Posterior vena cava (tissue), 2 donors: ENCODE measurements at regions not wholly inside any gene's neighbourhood (a gene's known extent, or its start where the extent isn't known, plus 50 kb on each side); places are given as distances from the start of the nearest gene placed in this dataset.
"Not testable (repeated sequence)": the region's sequence is repeated elsewhere in the genome, so short reads cannot be mapped to it uniquely, and the experiment has no call there.

Source experiments
- DNase-seq: peaks from one replicate; pipeline ENCODE4 v3.0.0-alpha.2; 2020; ENCODE audit warnings: low spot score
- intact Hi-C, 2 donors: fragments of 100-400 bp; cut with DNase I; formaldehyde crosslinking; loops; one replicate each; pipeline versions ENCODE4 v1.14.1 to v1.14.2; 2022 to 2023
- donor health status: DM: yes; HTN: yes; CAD: no.
- donor health status: DM: yes; HTN: yes; CAD: no.

DNA sequence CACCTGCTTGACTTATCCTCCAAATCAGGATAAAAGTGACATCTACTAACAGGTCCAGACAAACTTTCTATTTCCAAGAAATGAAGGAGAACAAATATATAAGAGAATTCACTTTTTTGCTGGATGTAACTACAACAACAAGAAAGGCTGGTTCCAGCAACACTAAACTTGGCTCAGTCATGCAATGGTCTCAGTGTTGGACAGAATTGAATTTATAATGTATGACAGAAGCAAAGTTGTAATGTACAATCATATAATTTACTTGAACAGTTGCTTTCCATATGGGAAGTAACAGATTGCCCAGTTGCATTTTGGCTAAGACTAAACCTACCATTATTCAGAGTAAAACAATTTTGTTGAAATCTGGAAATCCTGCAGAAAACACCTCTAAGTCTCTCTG lies 183.3 kb upstream of the INTU start:
- intact Hi-C loops = no loop called here
- no peak for DNase-seq

DNA sequence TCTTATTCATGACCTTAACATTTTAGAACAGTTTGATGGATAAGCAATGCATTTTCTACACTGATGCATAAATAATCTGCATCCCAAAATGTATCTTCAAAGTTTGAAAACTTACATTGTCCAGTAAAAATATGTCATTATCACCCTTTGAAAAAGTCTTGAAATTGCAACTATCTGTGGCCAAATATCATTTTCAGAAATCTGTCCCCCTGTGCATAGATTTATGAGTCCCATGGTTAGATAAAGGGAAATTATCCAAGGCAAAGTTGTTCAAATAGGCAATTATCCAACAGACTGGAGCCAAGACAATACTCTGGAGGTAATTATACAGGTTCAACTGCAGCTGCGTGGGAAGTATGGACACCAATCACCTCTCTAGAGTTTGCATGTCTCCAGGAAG lies 182.5 kb upstream of the INTU start:
- DNase-seq = no peak
- intact Hi-C loops = no loop called here

DNA sequence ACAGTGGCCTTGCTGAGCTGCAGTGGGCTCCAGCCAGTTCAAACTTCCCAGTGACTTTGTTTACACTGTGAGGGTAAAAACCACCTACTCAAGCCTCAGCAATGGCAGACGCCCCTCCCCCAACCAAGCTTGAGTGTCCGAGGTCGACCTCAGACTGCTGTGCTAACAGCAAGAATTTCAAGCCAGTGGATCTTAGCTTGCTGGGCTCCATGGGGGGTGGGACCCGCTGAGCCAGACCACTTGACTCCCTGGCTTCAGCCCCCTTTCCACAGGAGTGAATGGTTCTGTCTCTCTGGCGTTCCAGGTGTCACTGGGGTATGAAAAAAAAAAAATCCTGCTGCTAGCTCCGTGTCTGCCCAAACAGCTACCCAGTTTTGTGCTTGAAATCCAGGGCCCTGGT lies 168.9 kb upstream of the INTU start:
- intact Hi-C loops = no loop called here
- no peak for DNase-seq

DNA sequence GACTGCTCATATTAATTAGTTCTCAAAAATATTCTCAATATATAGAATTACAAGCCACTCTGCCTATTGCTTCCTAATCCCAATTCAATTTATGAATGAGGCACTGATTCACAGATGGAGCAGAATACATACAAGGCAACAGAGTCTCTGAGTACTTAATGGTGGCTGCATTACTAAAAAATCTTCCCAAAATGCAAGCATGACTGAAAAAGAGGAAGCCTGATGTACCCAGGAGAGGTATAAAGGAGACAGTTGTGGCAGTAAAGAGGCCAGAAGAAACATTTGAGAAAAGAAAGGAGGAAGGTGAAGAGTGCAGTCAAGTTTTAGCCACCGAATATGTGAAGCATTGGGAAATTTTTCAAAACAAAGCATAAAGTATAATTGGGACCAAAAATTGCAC lies 163.2 kb upstream of the INTU start:
- intact Hi-C loops = no loop called here
- no peak for DNase-seq

DNA sequence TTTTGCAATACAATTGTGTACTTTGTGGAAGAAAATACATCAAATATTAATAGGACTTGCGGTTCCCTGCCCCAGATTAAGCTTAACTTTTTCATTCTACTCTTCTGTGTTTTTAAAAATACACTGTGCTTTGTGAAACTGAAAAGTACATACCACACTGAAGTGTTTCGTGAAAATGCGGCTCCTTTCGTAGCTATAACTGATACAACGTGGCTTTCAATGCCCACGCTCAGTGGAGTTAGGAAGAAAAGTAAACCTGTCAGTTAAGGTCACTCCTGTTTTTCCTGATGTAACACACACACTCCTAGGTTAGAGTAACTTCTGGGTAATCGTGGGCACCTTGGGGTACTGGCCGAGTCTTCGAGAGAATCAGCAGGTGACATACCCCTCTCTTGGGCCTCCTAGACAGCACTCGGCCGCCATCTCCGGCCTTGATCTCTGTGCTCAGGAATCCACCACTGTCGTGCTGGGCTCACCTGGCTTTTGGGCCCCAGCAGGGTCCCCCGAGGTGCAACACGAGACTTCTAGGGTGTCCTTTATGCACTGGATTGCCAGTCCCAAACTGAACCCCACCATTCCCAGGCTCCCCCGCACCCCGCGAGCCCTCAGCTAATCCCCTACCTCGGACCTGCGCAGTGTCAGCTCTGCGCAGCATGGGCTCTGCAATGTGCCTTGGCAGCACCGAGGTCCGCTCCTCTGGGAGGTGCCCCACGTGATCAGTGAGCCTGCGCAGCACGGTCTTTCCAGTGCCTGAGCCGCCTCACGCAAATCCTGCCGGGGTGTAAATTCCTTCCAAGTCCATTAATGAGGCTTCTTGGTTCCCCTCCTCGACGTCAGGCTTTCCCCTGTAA lies 162.6 kb upstream of the INTU start:
- peak; percentile 80 for DNase-seq
- intact Hi-C loops = no loop called here

DNA sequence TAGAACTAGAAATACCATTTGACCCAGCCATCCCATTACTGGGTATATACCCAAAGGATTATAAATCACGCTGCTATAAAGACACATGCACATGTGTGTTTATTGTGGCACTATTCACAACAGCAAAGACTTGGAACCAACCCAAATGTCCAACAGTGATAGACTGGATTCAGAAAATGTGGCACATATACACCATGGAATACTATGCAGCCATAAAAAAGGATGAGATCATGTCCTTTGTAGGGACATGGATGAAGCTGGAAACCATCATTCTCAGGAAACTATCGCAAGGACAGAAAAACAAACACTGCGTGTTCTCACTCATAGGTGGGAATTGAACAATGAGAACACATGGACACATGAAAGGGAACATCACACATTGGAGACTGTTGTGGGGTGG lies 154.5 kb upstream of the INTU start:
- DNase-seq, intact Hi-C loops: not testable (repeated sequence)

DNA sequence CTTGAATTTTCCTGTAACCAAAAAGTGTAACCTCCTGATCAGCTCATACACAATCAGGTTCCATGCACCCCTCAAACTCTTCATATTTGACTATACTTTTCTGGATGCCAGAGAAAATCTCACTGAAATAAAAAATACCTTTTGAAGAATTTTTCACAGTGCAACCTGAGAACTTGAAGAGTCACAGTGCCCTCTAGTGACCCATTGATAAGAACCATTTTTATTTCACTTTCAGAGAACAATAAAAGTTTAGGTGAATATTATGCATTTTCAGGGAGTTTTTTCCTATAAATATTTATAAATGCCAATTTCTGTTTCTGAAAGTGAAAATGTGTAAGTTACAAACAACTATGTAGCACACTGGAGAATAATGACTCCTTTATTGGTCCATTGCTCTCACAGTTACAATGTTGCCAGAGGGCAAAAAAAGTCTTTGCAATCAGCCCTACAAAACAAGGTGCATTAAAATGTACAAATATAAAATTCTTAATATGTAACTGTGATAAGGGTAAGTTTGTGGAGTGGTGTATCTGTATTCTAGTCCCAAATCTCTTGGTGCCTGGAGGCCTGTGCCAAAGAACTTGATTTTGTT lies 153.6 kb upstream of the INTU start:
- no peak for DNase-seq
- intact Hi-C loops = no loop called here

DNA sequence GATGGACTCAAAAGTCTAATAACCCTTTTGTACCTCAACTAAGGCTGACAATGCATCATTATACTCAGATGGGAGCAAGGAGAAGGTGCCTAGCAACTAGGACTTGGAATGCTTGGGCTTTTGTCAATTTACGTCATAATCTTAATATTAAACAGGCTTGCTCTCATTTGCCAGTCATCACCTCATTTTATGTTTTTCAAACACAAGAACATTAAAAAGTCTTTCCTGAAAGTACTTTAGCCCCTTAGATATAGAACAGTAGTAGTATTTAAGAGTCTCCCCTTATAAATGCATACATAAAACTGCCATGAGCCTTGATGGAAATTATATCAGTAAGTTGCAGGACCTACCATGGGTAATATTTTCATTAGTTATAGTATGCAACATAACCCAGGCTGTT lies 150.7 kb upstream of the INTU start:
- no peak for DNase-seq
- intact Hi-C loops = no loop called here

DNA sequence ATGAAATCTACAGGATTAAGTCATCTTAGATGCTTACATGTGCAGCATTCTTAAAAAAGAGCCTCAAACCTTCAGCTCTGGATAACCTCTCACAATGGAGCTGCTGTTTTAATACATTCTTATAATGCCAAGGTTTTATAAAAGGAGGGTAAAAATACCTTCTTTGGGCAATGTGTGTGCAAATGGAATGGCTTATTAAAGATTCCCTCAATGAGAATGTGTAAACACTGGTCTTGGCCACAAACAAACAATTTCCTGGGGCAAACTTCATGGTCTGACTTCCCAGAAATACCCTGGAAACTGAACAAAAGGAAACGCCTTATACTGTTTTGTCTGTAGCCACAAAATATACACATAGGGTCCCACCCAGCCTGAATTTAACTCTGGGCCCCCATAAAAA lies 148.6 kb upstream of the INTU start:
- intact Hi-C loops = no loop called here
- DNase-seq = no peak

DNA sequence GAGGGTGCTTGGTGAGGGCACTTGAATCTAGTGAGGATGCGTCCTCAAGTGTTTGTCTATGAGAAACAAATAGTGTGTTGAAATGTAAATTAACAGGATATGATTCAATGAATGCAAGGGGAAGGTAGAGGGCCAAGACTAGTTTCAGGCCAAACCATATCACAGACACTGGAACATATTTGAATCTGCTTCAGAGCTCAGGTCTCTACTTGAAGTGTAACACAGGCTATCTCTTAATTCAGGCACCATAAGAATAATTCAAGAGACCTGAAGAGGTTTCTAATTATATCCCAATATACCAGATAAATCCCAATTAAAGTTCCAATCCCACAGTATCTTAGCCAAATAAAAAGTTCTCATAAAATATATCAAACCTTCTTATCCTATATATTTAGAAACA lies 146.5 kb upstream of the INTU start:
- DNase-seq = no peak
- intact Hi-C loops = no loop called here

DNA sequence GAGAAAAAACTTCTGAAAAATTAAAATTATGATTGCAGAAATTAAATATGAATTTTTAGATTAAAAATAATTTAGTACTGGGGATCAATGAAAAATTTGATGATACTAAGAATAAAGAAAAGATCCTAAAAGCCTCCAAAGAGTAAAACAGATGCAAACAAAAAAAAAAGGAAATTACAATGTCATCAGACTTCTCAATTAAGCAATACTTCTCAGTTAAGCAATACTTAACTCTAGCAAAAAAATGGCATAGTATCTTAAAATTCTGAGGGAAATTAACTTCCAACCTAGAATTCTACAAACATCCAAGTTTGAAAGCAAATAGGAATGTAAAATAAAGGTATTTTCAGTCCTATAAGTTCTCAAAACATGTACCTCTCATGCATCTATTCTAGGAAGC lies 141.2 kb upstream of the INTU start:
- no peak for DNase-seq
- intact Hi-C loops = loop anchor here in 1 of 2 donors (10.0 kb wide), 1 partner anchor 587 kb away; no protein-coding TSS in a partner anchor

DNA sequence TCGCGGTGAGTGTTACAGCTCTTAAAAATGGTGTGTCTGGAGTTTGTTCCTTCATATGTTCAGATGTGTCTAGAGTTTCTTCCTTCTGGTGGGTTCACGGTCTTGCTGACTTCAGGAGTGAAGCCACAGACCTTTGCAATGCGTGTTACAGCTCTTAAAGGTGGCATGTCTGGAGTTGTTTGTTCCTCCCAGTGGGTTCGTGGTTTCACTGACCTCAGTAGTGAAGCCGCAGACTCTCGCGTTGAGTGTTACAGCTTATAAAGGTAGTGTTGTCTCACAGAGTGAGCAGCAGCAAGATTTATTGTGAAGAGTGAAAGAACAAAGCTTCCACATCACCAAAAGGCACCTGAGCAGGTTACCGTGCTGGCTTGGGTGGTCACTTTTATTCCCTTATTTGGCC lies 135.9 kb upstream of the INTU start:
- intact Hi-C loops = loop anchor here in 1 of 2 donors (10.0 kb wide), 1 partner anchor 592 kb away; no protein-coding TSS in a partner anchor
- DNase-seq = not testable (repeated sequence)

DNA sequence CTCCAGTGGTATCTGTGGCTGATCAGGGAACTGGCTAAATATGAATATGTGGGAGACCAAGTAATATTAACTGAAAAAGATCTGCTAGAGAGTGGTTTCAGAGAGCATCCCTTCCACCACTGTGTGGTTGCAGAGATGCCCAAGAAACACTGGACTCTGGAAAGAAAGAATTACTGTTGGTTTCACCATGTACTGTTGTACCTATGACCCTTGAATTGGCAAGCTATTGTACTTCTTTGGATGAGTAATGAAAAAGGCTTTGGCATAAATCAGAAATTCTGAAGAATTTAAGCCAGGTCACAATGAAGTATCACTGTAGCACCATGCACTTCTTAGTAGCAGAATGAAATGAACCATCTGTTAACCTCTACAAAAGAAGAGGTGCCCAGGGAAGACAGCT lies 134.4 kb upstream of the INTU start:
- DNase-seq = no peak
- intact Hi-C loops = loop anchor here in 1 of 2 donors (10.0 kb wide), 1 partner anchor 594 kb away; no protein-coding TSS in a partner anchor

DNA sequence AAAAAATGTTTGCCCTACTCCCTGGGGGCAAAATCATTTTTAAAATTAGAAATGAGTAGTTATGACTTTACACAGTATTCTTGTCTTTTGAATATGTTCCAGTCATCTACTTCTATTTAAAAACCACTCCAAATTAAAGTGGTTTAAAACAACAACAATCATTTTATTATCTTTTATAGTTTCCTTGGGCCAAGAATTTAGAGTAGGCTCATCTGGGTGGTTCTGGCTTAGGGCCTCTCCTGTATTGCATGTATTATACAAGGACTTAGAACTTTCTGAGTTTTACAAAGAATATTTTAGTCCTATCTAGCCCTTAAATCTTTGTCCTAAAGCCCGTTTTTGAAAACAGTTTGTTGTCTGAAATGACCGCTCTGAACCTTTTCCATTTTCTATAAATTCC lies 132.5 kb upstream of the INTU start:
- intact Hi-C loops = no loop called here
- DNase-seq = no peak

DNA sequence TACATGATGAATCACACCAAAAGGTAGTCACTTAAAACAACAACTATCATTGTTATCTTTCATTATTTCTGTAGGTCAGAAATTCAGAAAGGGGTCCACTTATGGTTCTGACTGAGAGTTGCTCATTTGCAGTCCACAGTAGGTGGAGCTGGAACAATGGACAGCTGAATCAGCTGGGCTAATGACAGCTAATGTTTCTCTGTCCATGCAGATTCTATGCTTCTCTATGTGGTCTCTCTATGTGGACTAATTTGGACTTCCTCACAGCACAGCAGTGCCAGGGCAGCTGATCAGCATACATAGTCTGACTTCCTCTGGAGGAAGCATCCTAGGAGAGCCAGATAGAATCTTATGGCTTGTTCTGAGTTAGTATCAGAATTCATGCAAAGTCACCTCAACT lies 131.7 kb upstream of the INTU start:
- no peak for DNase-seq
- intact Hi-C loops = no loop called here

DNA sequence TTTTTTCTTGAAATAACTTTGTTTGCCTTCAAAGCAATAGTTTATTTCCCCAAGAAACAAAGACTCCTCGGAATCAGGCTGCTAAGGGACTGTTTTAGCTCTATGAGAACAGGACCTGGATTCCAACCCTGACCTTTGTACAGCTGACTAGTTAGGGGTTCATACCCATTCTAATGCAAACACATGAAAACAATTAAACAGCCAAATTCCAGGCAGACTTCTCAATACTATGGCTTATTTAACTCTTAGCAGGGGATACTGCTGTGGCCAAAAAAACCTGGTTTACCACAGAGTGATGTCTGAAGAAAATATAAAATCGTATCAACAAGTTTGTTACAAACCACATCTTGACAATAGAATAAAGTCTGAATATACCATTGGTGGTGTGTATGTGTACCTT lies 129.6 kb upstream of the INTU start:
- intact Hi-C loops = no loop called here
- DNase-seq = no peak

DNA sequence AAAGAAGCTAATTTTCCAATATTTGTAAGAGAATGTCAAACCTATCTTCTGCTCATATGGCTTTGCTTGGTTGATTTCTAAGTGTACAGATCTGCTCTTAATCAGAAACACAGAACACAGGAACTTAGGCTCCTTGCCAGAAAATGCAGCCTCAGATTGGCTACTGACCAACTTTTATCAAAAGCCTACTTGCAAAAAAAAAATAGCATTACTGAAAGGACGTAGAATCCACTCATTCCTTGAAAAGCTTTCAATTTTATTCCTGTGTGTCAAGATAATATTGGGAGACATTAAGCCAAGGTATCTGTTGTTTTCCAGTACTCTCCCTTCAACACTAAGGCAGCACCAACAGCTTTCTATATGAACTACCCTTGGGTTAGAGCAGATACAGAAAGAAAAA lies 127.6 kb upstream of the INTU start:
- DNase-seq = no peak
- intact Hi-C loops = no loop called here

DNA sequence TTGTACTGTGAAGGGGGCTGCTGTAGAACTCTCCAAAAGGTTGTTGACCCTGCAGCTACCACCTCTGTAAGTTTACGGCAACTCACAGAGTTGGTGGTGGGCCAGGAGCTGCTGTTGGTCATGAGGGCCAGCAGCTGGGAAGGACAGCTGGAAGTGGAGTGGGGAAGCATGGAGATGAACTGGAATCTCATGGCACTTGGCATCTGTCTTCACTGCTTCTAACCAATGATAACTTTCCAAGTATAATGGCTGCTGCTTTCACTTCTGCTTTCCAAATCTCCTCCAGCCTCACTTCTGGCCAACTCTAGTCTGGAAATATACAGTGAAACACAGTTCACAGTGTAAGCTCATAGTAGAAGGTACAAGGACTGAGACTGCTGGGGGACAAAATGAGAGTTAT lies 126.5 kb upstream of the INTU start:
- intact Hi-C loops = no loop called here
- DNase-seq = no peak

DNA sequence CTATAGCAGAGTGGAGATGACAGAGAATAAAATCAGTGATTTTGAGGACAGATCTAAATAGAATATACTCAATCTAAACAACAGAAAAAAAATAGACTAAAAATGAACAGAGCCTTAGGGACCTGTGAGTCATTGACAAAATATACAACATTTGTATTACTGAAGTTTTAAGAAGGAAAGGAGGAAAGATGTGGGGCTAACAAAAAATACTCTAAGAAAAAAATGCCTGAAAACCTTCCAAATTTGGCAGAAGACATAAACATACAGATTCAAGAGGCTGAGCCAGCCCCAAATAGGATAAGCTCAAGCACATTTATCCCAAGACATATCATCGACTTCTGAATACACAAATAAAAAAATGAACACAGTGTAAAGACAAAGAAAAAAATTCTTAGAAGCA lies 123.6 kb upstream of the INTU start:
- no peak for DNase-seq
- intact Hi-C loops = no loop called here

DNA sequence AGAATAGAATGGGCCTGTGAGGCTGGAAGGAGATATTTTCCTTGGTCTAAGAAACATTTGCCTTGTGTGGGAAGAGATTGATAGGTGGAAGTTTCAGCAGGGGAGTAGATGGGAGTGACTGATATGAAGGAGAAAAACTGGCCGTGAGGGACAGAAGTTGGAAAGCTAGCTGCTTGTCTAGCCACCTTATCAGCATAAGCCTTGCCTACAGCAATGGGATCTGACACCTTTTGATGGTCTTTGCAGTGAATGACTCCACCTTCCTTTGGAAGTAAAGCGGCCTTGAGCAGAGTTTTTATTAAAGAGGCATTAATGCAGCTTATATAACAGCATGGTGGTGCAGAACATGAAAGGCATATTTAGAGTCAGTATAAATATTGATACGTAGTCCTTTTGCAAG lies 120.1 kb upstream of the INTU start:
- intact Hi-C loops, DNase-seq: not testable (repeated sequence)

DNA sequence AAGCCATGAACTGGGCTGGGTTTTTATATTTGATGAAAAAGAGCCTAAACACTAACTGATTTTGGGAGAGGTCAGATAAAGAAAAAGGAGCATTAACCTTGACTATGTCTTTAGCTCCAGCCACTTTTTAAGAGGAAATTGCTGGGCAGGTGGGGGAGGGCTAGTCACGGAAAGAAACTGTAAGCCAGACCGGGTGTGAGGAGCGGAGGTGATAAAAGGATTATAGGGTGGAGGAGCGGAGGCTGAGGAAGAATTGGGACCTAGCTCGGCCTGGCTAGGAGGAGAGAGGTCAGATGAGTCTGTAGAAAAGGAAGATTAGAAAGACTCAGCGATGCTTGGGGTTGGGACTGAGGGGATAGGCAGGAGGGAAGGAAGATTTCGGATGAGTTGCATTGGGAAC lies 117.5 kb upstream of the INTU start:
- intact Hi-C loops, DNase-seq: not testable (repeated sequence)
